Esophagus muscularis mucosa (tissue), 4 donors: ENCODE measurements at regions not wholly inside any gene's neighbourhood (a gene's known extent, or its start where the extent isn't known, plus 50 kb on each side); places are given as distances from the start of the nearest gene placed in this dataset.

Experiments
- DNase-seq: peaks from one replicate; pipeline ENCODE4 v3.0.0-alpha.2; 2017; ENCODE audit errors: extremely low spot score
- H3K27ac ChIP-seq, 4 donors: fragments of 200-600 bp; sonication (generic); replicated peaks in 1 of 4; 1 replicate in 3 of 4; 2 replicates in 1 of 4; pipeline ENCODE4 v1.5.1; 2016 to 2019; ENCODE audit warnings: mild to moderate bottlenecking in 1 of 4
- H3K27me3 ChIP-seq, 4 donors: fragments of 200-600 bp; sonication (generic); one replicate each; pipeline versions ENCODE4 v1.5.1 to v1.6.0; 2016 to 2019
- H3K36me3 ChIP-seq, 4 donors: fragments of 200-600 bp; sonication (generic); one replicate each; pipeline ENCODE4 v1.5.1; 2016 to 2019
- H3K4me1 ChIP-seq, 4 donors: fragments of 200-600 bp; sonication (generic); one replicate each; pipeline ENCODE4 v1.5.1; 2016 to 2019
- H3K4me3 ChIP-seq, 4 donors: fragments of 200-600 bp; sonication (generic); 1 replicate in 2 of 4; 2 replicates in 2 of 4; pipeline ENCODE4 v1.5.1; 2016 to 2019; ENCODE audit warnings: mild to moderate bottlenecking in 4 of 4, moderate library complexity in 1 of 4
- H3K9me3 ChIP-seq, 4 donors: fragments of 200-600 bp; sonication (generic); 1 replicate in 3 of 4; 2 replicates in 1 of 4; pipeline ENCODE4 v1.5.1; 2016 to 2019
- EP300 ChIP-seq: sonication (generic); formaldehyde crosslinking; IDR thresholded peaks from one replicate; pipeline ENCODE4 v1.6.1; 2017; ENCODE audit warnings: antibody characterized with exemption
- POLR2A ChIP-seq: fragments of 450-650 bp; IDR thresholded peaks from one replicate; pipeline ENCODE4 v1.6.1; 2017; ENCODE audit warnings: antibody characterized with exemption, moderate library complexity, mild to moderate bottlenecking, low read depth
- POLR2AphosphoS5 ChIP-seq, 2 donors: sonication (generic); formaldehyde crosslinking; IDR thresholded peaks; one replicate each; pipeline ENCODE4 v1.6.1; 2017; ENCODE audit warnings: antibody characterized with exemption in 2 of 2
- WGBS: methylation state at CpG from one replicate; pipeline ENCODE4 v1.1.5; 2018; 5-methylcytosine and 5-hydroxymethylcytosine counted together
- intact Hi-C: fragments of 100-400 bp; cut with DNase I; formaldehyde crosslinking; loops from one replicate; pipeline ENCODE4 v1.15.1; 2023
- TF ChIP-seq, protein P1 (sequence below), 3 experiments: fragments of 200-600 bp in 2 of 3; fragments of 450-650 bp in 1 of 3; sonication (generic) in 2 of 3; IDR thresholded peaks; one replicate each; pipeline ENCODE4 v1.5.1; 2017 to 2019; ENCODE audit warnings: antibody characterized with exemption in 3 of 3, mild to moderate bottlenecking in 2 of 3, moderate library complexity in 1 of 3

DNA sequence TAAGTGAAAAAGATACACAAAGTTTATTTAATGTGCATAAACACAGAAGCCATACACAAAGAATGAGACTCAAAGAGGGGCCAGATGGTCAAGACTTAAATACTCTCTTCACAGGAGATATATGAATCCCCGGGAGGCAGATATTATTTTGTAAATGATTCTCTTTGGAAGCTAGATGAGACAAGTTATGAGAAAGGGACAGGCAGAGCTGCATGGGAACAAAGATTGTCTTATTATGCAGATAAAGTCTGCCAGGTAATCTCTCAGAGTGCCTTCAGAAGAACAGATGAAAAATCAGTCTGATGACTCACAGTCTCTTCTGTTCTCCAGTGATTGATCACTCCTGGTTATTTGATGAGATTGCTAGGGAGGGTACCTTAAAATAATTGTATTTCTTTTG is 89.0 kb downstream of the NAF1 start:
- Histone ChIP-seq H3K9me3 (no peaks in the 10 kb centered on the region), H3K36me3 (no peaks in the 10 kb centered on the region), H3K27ac (no peak overlapping the region), H3K27me3 (no peaks in the 10 kb centered on the region), H3K4me3 (no peak overlapping the region), H3K4me1 (no peaks in the 10 kb centered on the region)
- 56% methylated on average over 1 of the region's 1 CpG for WGBS
- intact Hi-C loops, result no loop called here
- DNase-seq, result no peak
- TF ChIP-seq, protein P1, sequence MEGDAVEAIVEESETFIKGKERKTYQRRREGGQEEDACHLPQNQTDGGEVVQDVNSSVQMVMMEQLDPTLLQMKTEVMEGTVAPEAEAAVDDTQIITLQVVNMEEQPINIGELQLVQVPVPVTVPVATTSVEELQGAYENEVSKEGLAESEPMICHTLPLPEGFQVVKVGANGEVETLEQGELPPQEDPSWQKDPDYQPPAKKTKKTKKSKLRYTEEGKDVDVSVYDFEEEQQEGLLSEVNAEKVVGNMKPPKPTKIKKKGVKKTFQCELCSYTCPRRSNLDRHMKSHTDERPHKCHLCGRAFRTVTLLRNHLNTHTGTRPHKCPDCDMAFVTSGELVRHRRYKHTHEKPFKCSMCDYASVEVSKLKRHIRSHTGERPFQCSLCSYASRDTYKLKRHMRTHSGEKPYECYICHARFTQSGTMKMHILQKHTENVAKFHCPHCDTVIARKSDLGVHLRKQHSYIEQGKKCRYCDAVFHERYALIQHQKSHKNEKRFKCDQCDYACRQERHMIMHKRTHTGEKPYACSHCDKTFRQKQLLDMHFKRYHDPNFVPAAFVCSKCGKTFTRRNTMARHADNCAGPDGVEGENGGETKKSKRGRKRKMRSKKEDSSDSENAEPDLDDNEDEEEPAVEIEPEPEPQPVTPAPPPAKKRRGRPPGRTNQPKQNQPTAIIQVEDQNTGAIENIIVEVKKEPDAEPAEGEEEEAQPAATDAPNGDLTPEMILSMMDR (IDR thresholded peaks at IDR 0.05), result no peak
- TF ChIP-seq POLR2AphosphoS5 (IDR thresholded peaks at IDR 0.05) (no peak), POLR2A (no peak)

- no peak overlapping the region for H3K4me3 ChIP-seq
- H3K36me3 ChIP-seq, result no peaks in the 10 kb centered on the region
- TF ChIP-seq, protein P1 (IDR thresholded peaks at IDR 0.05), result no peak
- TF ChIP-seq EP300 (no peak), POLR2AphosphoS5 (IDR thresholded peaks at IDR 0.05) (no peak), POLR2A (no peak)
- H3K27ac ChIP-seq, result no peak overlapping the region
- DNase-seq, result no peak
- intact Hi-C loops, result no loop called here
- H3K9me3 ChIP-seq, result no peaks in the 10 kb centered on the region
- no peaks in the 10 kb centered on the region for H3K27me3 ChIP-seq
- H3K4me1 ChIP-seq, result peaks cover 0 to 13% (median 7%) of the 10 kb centered on the region in 4 donors
- 44% methylated on average over 4 of the region's 4 CpGs for WGBS
Measured at GRCh38 chr4:163072222-163072621, 94.5 kb downstream of the NAF1 start.

GRCh38 chr4:163071308-163071707 is 95.4 kb downstream of the NAF1 start:
- Histone ChIP-seq H3K9me3 (no peaks in the 10 kb centered on the region), H3K27me3 (no peaks in the 10 kb centered on the region), H3K36me3 (no peaks in the 10 kb centered on the region), H3K4me1 (peaks cover 0 to 13% (median 7%) of the 10 kb centered on the region in 4 donors), H3K4me3 (no peak overlapping the region), H3K27ac (no peak overlapping the region)
- TF ChIP-seq EP300 (no peak), POLR2AphosphoS5 (IDR thresholded peaks at IDR 0.05) (no peak)
- TF ChIP-seq, protein P1 (IDR thresholded peaks at IDR 0.05), result no peak
- no peak for DNase-seq
- intact Hi-C loops, result no loop called here

DNA sequence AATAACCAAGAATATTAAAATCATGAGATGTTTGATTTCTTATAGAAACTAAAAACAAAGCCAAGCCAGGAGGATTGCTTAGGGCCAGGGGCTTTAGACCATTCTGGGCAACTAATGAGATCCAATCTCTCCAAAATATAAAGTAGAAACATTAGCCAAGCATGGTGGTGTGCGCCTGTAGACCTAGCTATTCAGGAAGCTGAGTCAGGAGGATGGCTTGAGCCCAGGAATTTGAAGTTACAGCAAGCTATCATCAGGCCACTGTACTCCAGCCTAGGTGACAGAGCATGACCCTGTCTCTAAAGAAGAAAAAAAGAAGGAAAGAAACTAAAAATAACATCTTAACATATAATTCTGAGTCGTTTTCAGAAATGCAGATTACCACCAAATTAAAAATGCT is 96.7 kb downstream of the NAF1 start:
- TF ChIP-seq POLR2AphosphoS5 (IDR thresholded peaks at IDR 0.05) (no peak), POLR2A (no peak), EP300 (no peak)
- TF ChIP-seq, protein P1 (IDR thresholded peaks at IDR 0.05), result no peak
- intact Hi-C loops, result no loop called here
- Histone ChIP-seq H3K4me3 (no peak overlapping the region), H3K36me3 (no peaks in the 10 kb centered on the region), H3K9me3 (no peaks in the 10 kb centered on the region), H3K4me1 (peaks cover 0 to 13% (median 7%) of the 10 kb centered on the region in 4 donors), H3K27ac (no peak overlapping the region), H3K27me3 (no peaks in the 10 kb centered on the region)
- DNase-seq, result no peak
- 70% methylated on average over 2 of the region's 2 CpGs for WGBS

DNA sequence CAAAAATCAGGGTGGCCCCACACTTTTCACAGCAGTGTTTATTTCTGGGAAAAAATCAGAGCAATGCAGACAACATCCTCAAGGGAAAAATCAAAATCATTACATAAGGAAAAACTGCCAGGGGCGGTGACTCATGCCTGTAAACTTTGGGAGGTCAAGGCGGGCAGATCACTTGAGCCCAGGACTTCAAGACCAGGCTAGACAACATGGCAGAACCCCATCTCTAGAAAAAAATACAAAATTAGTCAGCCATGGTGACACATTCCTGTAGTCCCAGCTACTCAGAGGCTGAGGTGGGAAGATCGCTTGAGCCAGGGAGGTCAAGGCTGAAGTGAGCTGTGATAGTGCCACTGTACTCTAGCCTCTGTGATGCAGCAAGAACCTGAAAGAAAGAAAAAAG is 102.8 kb downstream of the NAF1 start:
- H3K4me1 ChIP-seq, result no peaks in the 10 kb centered on the region
- no peaks in the 10 kb centered on the region for H3K36me3 ChIP-seq
- WGBS, result 89% methylated on average over 3 of the region's 3 CpGs
- TF ChIP-seq EP300 (no peak), POLR2AphosphoS5 (IDR thresholded peaks at IDR 0.05) (no peak), POLR2A (no peak)
- TF ChIP-seq, protein P1 (IDR thresholded peaks at IDR 0.05), result no peak
- no peak overlapping the region for H3K27ac ChIP-seq
- no peak for DNase-seq
- intact Hi-C loops, result no loop called here
- H3K4me3 ChIP-seq, result no peak overlapping the region
- no peaks in the 10 kb centered on the region for H3K27me3 ChIP-seq
- H3K9me3 ChIP-seq, result no peaks in the 10 kb centered on the region
